ENCODE measurements at regions not wholly inside any gene's neighbourhood (a gene's known extent, or its start where the extent isn't known, plus 50 kb on each side); places are given as distances from the start of the nearest gene placed in this dataset.

DNA sequence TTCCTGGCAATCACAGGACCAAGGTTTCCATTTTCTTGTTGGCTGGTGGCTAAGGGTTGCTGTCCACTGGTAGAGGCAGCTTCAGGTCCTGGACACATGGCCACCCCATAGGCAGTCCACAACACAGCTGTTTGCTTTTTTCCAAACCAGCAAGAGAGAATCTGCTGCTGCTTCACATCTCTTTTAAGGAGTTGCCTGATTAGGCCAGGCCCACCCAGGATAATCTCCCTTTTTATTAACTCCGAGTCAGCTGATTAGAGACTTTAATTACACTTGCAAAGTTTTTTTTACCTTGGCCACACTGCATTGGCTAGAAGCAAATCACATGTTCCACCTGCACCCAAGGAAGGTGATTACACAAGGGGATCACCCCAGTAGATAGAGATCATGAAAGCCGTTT, 106.6 kb upstream of the IRX6 start:
- Histone ChIP-seq H3K4me1 (no peaks in the 10 kb centered on the region), H3K27ac (no peak overlapping the region), H3K27me3 (no peaks in the 10 kb centered on the region), H3K36me3 (no peaks in the 10 kb centered on the region), H3K4me3 (no peak overlapping the region), H3K9me3 (no peaks in the 10 kb centered on the region)
- TF ChIP-seq, protein P1, sequence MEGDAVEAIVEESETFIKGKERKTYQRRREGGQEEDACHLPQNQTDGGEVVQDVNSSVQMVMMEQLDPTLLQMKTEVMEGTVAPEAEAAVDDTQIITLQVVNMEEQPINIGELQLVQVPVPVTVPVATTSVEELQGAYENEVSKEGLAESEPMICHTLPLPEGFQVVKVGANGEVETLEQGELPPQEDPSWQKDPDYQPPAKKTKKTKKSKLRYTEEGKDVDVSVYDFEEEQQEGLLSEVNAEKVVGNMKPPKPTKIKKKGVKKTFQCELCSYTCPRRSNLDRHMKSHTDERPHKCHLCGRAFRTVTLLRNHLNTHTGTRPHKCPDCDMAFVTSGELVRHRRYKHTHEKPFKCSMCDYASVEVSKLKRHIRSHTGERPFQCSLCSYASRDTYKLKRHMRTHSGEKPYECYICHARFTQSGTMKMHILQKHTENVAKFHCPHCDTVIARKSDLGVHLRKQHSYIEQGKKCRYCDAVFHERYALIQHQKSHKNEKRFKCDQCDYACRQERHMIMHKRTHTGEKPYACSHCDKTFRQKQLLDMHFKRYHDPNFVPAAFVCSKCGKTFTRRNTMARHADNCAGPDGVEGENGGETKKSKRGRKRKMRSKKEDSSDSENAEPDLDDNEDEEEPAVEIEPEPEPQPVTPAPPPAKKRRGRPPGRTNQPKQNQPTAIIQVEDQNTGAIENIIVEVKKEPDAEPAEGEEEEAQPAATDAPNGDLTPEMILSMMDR (IDR thresholded peaks at IDR 0.05), result no peak
- TF ChIP-seq POLR2A (IDR thresholded peaks at IDR 0.05), result no peak
- DNase-seq, result no peak

DNA sequence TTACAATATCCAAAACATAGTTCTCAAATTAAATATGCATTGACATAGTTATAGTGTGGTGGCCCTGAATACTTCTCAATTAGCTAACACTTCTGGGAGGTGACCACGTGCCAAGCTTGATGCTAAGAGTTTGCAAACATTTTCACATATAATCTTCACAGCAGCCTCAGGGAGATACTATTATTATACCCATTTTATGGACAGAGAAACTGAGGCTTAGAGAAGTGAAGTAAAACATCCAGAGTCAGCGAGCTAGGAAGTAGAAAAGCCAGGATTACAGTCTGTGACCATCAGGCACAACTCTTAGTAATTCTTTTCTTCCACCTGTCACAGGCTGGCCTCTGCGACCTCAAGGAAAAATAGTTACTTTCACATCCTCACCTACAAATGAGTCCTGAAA, 102.2 kb upstream of the IRX6 start:
- DNase-seq, result no peak
- H3K36me3 ChIP-seq, result no peaks in the 10 kb centered on the region

DNA sequence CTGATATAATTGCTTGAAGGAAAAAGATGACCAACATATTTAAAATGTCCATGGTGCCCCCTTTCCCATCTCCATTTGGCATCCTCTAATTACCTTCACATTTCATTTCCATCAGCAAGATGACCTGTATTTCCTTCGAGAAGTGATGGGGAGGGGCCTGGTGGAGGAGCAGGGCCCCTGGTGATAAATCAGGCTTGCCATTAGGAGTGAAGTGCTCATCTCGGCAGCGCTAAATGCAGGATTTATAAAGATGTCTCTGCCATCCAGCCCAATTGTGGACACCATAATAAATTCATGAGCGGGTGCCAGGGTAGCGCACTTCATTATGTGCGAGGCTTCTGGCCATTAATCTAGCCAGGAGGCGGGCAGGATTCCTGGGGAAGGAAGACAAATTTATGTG, 101.5 kb upstream of the IRX6 start:
- H3K36me3 ChIP-seq, result no peaks in the 10 kb centered on the region
- H3K27me3 ChIP-seq, result no peaks in the 10 kb centered on the region
- no peak overlapping the region for H3K27ac ChIP-seq
- no peaks in the 10 kb centered on the region for H3K9me3 ChIP-seq
- no peaks in the 10 kb centered on the region for H3K4me1 ChIP-seq
- no peak for TF ChIP-seq POLR2A (IDR thresholded peaks at IDR 0.05)
- DNase-seq, result no peak
- H3K4me3 ChIP-seq, result no peak overlapping the region

More for the DNA sequence above, 102.2 kb upstream of the IRX6 start:
- H3K4me3 ChIP-seq, result no peak overlapping the region
- H3K27me3 ChIP-seq, result no peaks in the 10 kb centered on the region
- TF ChIP-seq, protein P1 (IDR thresholded peaks at IDR 0.05), result no peak
- TF ChIP-seq POLR2A (IDR thresholded peaks at IDR 0.05), result no peak
- H3K4me1 ChIP-seq, result no peaks in the 10 kb centered on the region
- H3K9me3 ChIP-seq, result no peaks in the 10 kb centered on the region
- H3K27ac ChIP-seq, result no peak overlapping the region

DNA sequence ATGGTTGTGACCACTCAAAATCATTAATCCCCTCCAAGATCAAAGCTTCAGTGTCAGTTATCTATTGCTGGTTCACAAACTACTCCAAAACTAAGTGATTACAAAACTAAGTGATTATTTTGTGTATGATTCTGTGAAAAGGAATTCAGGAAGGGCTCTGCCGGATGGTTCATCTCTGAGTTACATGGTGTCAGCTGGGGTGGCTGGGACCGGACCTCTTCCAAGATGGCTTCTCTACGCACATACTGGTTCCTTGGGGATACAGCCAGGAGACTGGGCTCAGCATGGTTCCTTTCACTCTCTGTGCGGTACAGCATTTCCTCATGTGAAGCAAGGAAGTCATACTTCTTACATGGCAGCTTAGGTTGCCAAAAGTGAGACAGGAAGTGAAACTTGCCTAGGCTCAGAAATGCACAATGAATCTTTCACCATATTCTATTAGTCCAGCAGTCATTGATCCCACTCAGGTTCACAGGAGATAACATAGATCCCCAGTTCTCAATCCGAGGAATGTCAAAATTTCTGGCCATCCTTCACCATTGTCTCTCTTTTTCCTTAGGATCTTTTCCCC, 97.9 kb upstream of the IRX6 start:
- Histone ChIP-seq H3K36me3 (no peaks in the 10 kb centered on the region), H3K27ac (no peak overlapping the region), H3K4me3 (no peak overlapping the region), H3K27me3 (no peaks in the 10 kb centered on the region), H3K4me1 (no peaks in the 10 kb centered on the region), H3K9me3 (no peaks in the 10 kb centered on the region)
- TF ChIP-seq POLR2A (IDR thresholded peaks at IDR 0.05), result no peak
- TF ChIP-seq, protein P1 (IDR thresholded peaks at IDR 0.05), result no peak
- DNase-seq, result no peak

DNA sequence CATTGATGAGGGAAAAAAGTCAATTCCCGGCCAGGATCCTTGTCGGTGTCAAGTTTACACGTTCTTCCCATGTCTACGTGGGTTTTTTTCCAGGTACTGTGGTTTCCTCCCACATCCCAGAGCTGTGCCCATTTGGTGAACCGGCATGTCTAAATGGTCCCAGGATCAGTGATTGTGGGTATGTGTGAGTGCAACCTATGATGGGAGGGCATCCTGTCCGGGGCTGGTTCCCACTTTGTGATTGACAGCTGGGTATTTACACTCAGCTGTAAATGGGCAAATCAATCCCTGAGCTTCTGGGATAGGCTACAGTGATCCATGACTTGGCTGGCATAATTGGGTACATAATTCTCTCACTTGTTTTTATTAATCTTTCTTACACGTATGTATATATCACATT, 91.2 kb upstream of the IRX6 start:
- TF ChIP-seq, protein P1 (IDR thresholded peaks at IDR 0.05), result no peak
- no peak for TF ChIP-seq POLR2A (IDR thresholded peaks at IDR 0.05)

DNA sequence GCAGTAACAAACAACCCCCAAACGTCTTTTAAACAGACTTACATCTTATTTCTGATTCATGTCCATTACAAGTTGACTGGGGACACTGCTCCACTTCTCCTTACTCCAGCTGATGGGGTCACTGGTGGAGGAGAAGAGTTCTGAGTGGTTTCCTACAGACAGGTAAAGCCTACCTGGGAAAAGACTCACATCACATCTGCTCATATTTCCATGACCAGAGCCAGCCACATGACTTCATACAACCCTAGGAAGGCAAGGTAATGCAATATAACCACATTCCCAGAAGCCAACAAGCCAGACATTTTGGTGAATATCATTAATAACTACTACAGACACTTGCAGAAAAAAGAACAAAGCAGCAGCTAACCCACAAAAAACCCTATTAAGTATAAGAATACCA, 90.5 kb upstream of the IRX6 start:
- no peak overlapping the region for H3K27ac ChIP-seq
- H3K4me3 ChIP-seq, result no peak overlapping the region

More for the DNA sequence above, 91.2 kb upstream of the IRX6 start:
- Histone ChIP-seq H3K27ac (no peak overlapping the region), H3K36me3 (no peaks in the 10 kb centered on the region), H3K9me3 (no peaks in the 10 kb centered on the region), H3K4me1 (no peaks in the 10 kb centered on the region), H3K4me3 (no peak overlapping the region), H3K27me3 (no peaks in the 10 kb centered on the region)
- no peak for DNase-seq

More for the DNA sequence above, 90.5 kb upstream of the IRX6 start:
- Histone ChIP-seq H3K36me3 (no peaks in the 10 kb centered on the region), H3K27me3 (no peaks in the 10 kb centered on the region), H3K9me3 (no peaks in the 10 kb centered on the region), H3K4me1 (no peaks in the 10 kb centered on the region)
- no peak for DNase-seq
- no peak for TF ChIP-seq POLR2A (IDR thresholded peaks at IDR 0.05)
- TF ChIP-seq, protein P1 (IDR thresholded peaks at IDR 0.05), result no peak

All from Peyer's patch (tissue), 4 donors.